ENCODE measurements at regions not wholly inside any gene's neighbourhood (a gene's known extent, or its start where the extent isn't known, plus 50 kb on each side); places are given as distances from the start of the nearest gene placed in this dataset.
"Not testable (repeated sequence)": the region's sequence is repeated elsewhere in the genome, so short reads cannot be mapped to it uniquely, and the experiment has no call there.

DNA sequence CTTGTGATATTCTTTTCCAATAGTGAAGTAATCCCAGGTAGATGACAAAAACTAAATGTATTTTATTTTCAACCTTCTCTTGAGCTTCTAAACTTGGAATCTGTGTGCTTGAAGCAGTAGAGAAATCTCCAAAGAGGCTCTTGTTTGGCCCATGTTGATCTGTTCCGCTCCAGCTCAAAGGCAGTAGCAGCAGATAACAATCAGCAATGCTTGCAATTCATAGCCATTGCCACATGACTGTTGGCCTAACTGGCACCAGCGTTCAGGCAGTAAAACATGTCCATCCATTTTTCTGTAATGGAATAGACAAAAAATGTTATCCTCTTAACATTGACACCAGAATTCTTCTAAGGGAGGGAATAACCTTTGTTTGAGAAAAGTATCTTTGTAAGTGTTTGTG is 270.7 kb upstream of the MSX2 start:
- DNase-seq = no peak

DNA sequence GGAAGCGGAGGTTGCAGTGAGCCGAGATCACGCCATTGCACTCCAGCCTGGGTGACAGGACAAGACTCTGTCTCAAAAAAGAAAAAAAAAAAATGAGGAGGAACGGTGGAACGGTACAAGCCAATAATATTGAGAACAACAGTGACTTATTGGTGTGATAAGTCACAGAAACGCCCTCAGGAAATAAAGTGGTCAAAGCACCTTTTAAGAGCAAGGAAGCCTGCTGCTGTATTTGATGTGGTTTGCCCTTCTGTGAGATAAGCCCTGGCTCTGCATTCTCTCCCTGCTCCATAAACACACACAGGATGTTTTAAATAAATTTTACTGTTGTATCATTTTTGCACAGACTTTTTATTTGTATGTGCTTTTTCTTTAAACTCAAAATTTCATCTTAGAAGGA is 269.9 kb upstream of the MSX2 start:
- no peak for DNase-seq

DNA sequence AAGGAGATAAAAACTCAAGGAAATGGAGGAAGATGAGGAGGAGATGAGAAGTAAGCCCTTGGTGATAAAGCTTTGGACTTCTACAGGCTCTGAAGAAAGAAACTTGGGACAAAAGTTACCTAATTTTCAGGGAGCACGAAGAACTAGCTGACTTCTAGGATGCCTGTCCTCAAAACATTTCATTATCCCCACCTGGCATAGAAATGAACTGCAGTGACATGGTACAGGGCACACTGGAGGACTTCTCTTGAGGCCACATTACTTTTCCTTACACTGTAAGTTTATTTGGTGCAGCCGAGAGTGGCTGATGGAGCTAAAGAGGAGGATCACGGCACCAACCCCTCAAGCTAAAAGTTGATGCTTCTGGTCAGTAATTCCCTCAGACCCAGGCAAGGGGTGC is 269.5 kb upstream of the MSX2 start:
- DNase-seq = no peak

DNA sequence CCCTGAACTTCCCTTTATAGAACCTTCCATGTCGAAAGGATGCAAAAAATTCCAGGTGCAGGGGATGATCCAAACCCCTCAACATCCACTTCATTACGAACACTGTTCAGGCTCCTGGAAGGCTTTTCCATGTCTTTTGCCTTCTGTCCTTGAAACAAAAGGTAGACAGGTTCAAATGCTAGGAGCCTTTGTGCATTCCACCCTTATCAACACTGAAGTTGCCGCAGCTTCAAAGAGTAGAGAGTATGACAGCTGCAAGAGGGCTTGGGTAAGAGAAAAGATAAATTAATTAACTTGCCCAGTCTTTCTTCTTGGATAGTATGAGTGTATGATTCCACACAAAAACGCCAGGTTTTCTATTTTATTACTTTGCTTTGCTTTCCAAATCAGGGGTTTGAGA is 269.1 kb upstream of the MSX2 start:
- no peak for DNase-seq

DNA sequence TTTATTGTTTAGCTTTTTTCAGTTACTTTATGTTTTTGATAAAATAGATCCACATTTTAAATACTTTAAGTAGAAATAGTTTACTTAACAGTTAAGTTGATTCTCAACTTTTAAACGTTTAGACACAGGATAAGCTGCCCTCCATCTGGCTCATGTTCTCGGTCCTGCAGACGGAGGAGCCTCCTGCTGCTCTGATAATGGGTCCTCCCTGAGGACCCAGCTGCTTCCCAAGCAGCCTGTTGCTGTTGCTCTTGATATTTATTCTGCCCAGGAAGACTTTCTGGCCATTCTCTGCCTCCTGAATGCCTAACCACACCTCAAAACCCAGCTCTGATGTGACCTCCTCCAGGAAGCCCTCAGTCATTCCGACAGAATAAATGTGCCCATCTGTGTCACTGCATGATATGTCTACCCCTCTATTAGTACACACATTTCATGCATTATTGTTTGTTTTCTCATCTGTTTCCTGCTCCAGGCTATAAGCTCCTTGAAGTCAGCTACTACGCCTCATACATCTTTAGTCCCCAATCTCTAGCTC is 267.2 kb upstream of the MSX2 start:
- DNase-seq = no peak

DNA sequence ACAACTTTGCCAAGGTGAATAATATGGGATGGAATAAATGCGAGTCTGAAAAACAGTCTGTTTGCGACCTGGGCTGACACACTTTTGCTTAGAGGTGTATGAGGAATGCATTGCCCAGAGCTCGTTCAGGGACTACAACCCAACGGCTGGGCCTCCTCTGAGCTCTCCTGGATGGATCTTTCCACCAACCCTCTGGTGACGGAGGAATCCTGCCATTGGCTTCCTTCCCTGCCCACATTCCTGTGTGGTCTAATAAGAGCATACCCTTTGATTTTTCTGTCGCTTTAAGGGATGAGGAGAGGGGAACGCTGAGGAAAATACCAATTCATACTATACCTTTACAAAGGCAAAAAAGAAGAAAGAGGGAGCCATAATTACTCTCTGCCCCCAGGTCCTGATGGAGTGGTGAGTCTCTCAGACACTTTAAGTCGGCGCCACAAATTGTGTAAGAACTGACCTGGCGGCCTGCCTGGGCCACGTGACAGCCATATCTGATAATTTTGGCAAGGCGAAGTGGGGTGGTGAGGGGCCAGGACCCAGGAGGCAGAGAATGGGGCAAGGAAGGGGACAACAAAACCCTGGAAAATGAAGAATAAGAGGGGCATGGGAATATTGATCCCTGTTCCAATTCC is 265.2 kb upstream of the MSX2 start:
- no peak for DNase-seq

DNA sequence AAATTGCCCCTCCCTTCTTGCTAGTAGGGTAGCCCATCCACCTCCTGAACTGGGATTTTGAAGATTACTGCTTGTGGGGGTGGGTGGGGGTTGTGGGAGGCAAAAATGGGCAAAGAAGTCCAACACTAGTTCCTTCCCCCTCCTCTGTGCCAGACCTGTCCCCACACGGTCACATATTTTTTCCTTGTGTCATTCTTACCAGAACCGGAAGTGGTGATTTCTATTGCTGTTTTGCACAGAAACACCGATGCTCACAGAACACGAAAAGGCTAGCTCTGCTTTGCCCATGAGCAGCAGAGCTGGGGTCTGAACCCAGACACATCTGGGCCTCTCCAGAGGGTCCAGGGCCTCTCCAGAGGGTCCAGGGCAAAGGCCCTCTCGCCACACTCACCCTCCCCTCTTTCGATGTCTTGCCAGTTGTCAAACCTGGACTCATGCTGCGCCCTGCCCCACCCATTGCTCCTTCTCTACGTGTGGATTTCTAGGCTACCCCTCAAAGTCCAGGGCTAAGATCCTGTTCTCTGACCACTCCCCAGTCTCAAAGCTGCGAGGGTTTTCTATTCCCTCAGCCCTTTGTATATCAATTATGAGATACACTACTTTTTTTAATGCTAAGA is 264.4 kb upstream of the MSX2 start:
- DNase-seq = no peak

DNA sequence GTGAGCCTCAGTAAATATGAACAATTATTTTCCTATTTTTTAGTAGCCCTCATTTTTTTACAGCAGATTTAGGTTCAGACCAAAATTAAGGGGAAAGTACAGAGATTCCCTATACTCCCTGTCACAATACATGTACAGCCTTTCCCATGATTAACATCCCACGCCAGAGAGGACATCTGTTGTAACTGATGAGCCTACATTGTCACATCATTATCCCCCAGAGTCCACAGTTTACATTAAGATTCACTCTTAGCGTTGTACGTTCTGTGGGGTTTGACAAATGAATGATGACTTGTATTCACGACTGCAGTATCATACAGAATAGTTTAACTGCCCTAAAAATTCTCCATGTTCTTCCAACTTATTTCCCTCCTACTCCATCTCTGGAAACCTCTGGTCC is 262.3 kb upstream of the MSX2 start:
- no peak for DNase-seq

DNA sequence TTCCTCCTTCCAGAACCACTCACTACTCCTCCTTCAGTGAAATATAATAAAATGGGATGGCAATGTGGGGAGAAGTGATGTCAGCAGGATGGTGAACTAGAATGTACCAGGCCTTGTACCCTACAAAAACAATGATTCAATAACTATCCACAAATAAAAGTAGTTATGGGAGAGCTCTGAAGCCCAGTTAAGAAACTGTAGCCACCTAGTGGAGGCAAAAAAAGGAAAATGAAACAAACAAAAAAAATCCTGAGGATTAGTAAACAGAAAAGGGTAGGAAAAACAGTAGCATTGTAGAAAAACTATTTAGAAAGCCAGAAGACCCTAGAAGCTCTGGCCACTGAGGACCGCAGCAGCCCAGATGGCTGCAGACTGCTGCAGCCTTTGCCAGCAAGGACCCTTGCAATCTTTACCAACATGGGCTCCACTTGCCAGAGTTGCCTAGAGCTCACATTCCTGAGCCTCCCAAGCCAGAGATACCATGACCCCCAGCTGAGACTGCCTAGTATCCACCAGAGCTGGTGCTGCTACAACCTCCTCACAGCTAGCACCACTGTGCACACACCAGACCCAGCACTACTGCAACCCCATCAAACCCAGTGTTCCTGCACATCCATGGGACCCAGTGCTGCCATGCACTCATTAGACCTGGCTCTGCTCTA is 259.7 kb upstream of the MSX2 start:
- DNase-seq = no peak

DNA sequence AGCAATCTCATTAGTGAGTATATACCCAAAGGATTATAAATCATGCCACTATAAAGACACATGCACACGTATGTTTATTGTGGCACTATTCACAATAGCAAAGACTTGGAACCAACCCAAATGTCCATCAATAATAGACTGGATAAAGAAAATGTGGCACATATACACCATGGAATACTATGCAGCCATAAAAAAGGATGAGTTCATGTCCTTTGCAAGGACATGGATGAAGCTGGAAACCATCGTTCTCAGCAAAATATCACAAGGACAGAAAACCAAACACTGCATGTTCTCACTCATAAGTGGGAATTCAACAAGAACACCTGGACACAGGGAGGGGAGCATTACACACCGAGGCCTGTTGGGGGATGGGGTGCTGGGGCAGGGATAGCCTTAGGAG is 252.9 kb upstream of the MSX2 start:
- DNase-seq = not testable (repeated sequence)

DNA sequence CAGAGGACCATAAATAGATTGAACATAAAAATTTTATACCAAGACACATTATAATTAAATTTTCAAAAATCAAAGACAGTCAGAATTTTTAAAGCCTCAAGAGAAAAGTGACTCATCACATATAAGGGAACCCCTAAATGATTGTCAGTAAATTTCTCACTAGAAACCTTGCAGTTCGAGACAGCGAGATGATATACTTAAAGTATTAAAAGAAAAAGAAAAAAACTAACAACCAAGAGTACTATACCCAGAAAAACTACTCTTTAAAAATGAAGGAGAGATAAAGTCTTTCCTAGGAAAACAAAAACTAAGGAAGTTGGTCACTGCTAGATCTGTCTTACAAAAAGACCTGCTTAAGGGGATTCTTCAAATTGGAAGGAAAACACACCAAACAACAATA is 251.4 kb upstream of the MSX2 start:
- no peak for DNase-seq

DNA sequence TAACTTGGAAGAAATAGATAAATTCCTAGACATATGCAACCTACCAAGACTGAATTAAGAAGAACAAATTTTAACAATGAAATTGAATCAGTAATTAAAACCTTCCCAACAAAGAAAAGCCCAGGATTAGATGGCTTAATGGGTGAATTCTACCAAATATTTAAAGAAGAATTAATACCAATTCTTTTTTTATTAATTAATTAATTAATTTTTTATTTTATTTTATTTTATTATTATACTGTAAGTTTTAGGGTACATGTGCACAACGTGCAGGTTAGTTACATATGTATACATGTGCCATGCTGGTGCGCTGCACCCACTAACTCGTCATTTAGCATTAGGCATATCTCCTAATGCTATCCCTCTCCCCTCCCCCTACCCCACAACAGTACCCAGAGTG is 248.4 kb upstream of the MSX2 start:
- not testable (repeated sequence) for DNase-seq

DNA sequence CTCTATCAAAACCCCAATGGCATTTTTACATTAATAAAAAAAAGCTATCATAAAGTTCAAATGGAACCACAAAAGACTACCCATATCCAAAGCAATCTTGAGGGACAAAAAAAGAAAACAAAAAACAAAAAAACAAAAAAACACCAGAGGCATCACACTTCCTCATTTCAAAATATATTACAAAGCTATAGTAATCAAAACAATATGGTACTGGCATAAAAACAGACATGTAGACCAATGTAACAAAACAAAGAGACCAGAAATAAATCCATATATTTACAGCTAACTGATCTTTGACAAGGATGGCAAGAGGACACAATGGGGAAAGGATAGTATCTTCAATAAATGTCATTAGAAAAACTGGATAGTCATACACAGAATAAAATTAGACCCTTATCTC is 245.1 kb upstream of the MSX2 start:
- DNase-seq = no peak

DNA sequence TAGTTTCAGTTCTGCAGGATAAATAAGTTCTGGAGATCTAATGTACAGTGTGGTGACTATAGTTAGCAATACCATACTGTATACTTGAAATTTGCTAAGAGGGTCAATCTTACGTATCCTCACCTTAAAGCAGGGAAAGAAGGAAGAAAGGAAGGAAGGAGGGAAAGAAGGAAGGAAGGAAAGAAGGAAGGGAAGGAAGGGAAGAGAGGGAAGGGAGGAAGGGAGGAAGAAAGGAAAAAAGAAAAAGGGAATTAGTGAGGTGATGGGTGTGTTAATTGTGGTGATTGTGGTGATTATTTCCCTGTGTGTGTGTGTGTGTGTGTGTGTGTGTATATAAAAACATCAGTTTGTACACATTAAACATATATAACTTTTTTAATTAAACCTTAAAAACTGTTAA is 242.6 kb upstream of the MSX2 start:
- DNase-seq = no peak

DNA sequence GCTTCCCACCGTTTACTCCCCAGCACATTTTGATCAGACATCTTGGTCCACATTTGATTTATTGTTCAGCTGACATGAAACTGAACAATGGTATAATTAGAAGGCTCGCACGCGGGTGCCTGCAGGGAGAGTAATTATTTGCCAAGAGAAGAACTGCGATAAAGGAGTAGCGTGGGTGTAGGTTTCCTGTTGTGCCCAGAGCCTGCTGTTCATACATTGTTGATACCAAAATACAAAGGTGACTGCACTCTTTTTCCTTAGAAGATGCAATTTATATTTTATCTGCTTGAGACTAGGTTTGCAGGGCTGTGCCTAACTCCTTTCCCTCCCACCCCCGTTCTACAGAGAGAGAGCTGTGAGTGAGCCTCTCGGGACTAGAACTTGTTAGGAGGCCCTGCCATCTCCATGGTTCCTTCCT is 241.8 kb upstream of the MSX2 start:
- no peak for DNase-seq

DNA sequence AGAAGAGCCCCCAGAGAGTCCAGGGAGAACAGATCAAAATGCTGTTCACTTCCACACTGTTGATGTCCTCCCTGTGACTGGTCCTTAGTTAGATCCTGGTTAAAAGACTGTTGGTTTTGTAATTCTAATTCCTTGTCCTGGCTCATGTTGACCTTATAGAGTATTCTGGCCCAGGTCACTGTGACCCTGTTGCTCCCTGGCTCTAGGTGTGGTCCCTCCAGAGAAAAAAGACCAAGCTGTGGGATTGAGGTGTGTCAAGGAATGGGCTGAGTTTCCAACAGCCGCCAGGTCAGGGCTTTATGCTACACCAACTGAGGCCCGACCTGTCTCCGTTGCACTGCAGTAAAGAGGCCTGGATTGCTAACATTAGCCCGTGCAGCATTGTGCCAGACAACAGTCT is 241.0 kb upstream of the MSX2 start:
- no peak for DNase-seq

DNA sequence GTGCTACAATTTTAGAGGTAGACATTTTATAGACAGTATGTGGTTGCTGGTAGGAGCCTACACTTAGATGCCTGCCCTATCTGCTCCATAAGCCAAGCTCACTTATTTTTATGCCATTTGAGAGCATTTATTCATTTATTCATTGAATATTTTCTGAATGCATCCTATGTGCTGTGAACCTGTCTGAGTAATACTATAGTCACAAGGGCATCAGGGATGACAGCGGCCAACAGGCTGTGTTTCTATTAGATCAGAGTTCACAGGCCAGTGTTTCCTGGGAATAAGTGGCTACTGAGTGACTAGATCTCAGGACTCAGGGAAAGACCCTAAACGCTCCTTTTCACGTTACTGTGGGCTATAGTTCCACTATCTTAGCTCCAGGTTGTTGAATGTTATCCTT is 235.2 kb upstream of the MSX2 start:
- DNase-seq = no peak

DNA sequence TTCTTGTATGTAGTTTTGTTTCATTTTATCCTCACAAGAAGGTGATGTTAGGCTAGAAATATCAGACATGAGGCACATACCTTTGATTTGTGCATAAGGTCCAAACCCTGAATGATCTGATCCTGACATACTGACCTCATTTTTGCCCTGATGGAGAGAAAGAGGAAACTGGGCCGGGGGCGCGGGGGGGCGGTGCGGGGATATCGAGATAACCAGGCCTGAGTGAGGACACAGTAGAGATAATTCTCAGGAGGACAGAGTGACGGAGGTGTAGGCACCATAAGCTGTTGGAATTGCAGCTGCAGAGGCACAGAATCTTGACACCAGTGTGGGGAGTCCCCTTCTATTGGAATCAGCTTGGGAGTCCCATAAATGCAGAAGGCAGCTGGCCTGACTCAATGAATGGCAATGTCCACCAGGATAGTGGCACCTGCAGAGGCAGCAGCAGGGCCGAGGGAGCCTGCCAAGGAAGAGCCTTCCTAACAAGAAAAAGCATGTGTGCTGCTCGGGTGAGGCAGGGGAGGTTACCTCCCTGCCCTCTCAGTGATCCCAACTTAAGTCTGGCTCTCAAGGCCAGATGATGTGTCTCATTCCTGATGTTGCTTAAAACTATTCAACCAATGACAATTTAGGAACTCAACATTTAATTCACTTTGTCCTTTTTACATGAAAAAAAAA is 234.3 kb upstream of the MSX2 start:
- no peak for DNase-seq

DNA sequence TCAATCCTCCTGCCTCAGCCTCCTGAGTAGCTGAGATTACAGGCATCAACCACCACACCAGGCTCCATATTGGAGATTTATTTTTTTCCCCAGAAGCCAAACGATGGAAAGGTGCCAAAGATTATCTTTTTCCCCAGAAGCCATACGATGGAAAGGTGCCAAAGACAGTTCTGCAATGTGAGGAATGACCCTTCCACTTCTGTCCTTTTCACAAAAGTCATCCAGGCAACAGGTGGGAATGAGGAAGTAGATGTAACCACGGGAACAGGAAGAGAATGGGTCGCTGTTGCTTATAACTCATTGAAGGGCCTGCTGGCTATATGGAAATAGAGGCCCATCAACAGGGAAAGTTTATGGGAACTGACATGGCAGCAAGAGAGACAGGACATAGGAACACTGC is 233.7 kb upstream of the MSX2 start:
- DNase-seq = no peak

DNA sequence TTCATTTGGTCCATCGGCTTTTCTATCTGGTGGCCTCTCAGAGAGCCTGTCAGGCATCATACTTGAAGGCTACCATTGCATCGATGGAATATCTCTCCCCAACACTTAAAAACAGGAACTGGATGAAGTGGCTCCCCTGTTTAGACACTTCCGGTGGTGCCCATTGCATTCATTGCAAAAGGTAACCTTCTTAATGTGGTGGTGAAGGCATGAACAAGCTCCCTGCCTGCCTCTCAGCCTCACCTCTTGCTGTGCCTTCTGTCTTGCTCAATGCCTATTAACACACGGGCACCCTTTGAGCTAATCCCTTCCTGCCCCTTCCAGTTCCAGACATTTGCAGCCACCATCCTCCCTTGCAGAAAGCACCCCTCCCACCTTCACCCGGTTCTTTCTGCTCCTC is 233.1 kb upstream of the MSX2 start:
- no peak for DNase-seq

DNA sequence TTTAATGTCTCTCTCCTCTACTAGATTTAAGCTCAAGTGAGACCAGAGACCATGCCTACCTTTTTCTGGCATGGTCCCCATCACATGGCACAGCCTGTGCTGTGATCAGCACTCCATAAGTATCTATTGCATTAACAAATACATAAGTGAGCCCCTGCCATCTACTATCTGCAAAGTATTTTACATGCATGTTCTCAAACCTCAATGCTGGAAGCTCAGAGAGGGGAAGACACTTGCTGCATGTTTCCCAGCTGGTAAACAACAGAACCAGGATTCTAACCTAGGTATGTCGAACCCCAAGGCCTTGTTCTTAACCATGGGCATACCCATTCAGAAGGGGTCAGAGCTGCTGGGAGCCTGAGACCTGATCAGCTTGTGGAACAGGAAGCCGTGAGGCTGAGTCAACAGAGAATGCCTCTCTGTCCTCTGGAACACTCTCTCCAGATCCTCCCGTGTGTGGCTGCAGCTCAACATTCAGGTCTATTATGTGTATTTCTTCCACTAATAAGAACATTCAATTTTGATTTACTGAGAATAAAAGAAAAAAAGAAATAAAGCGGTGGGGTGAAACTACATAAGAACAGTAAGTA is 232.5 kb upstream of the MSX2 start:
- no peak for DNase-seq

DNA sequence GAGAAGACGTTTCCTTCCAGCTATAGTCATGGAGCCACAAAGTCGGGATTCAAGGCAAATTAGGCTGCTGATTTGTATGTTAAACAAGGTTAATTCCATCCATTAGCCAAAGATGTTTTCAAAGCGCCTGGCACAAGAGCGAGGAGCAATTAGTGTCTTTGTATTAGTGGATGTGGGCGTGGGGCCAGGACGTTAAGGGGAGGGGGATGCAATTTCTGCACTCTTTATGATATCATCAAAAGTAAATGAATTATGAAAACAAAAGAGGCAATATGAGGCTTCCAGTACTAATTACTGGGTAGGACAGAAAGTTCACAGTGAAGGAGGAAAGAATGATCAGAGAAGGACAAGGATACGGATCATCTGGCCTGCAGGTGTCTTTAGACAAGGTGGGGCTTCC is 230.9 kb upstream of the MSX2 start:
- DNase-seq = no peak

DNA sequence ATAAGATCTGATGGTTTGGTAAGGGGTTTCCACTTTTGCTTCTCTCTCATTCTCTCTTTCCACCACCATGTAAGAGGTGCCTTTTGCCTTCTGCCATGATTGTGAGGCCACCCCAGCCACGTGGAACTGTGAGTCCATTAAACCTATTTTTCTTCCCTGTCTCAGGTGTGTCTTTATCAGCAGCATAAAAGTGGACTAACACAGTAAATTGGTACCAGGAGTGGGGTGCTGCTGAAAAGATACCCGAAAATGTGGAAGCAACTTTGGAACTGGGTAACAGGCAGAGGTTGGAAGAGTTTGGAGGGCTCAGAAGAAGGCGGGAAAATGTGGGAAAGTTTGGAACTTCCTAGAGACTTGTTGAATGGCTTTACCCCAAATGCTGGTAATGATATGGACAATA is 226.4 kb upstream of the MSX2 start:
- not testable (repeated sequence) for DNase-seq

DNA sequence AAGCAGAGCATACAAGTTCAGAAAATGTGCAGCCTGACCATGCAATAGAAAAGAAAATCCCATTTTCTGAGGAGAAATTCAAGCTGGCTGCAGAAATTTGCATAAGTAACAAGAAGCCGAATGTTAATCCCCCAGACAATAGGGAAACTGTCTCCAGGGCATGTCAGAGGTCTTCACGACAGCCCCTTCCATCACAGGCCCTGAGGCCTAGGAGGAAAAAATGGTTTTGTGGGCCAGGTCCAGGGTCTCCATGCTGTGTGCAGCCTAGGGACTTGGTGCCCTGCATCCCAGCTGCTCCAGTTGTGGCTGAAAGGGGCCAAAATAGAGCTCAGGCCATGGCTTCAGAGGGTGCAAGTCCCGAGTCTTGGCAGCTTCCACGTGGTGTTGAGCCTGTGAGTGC is 225.8 kb upstream of the MSX2 start:
- not testable (repeated sequence) for DNase-seq

Measured in activated CD4-positive, alpha-beta T cell treated with anti-CD3 and anti-CD28 coated beads, Interleukin-2, amount 50 U/mL, for 48 hours (primary cell).